CD14-positive monocyte (primary cell): ENCODE measurements at regions not wholly inside any gene's neighbourhood (a gene's known extent, or its start where the extent isn't known, plus 50 kb on each side); places are given as distances from the start of the nearest gene placed in this dataset.
A peak's percentile ranks its signal among the peaks of the same experiment; 100 is the strongest.

Source experiments
- DNase-seq, 3 donors: peaks; one replicate each; pipeline ENCODE4 v3.0.0-alpha.2; 2011 to 2022
- H2AFZ ChIP-seq: 2 replicates; pipeline ENCODE4 v1.6.0; 2012; ENCODE audit warnings: mild to moderate bottlenecking, low read depth, low read length, inconsistent platforms; ENCODE audit not compliant: insufficient read depth, poor library complexity, severe bottlenecking
- H3K27ac ChIP-seq, 2 donors: 1 replicate in 1 of 2; 2 replicates in 1 of 2; pipeline ENCODE4 v1.5.1; 2012 to 2013; ENCODE audit warnings: low read length in 2 of 2, control low read depth in 1 of 2, inconsistent platforms in 1 of 2, low read depth in 1 of 2, mild to moderate bottlenecking in 1 of 2
- H3K27me3 ChIP-seq, 2 donors: one replicate each; pipeline versions ENCODE4 v1.6.0 to v1.6.1; 2011 to 2013; ENCODE audit warnings: low read length in 2 of 2; ENCODE audit not compliant: control insufficient read depth in 2 of 2, insufficient read depth in 2 of 2
- H3K36me3 ChIP-seq, 2 donors: replicated peaks in 1 of 2; 1 replicate in 1 of 2; 2 replicates in 1 of 2; pipeline versions ENCODE4 v1.5.1 to v1.6.1; 2012 to 2013; ENCODE audit warnings: low read length in 2 of 2, control low read depth in 1 of 2, inconsistent platforms in 1 of 2, mild to moderate bottlenecking in 1 of 2; ENCODE audit not compliant: insufficient read depth in 2 of 2, control insufficient read depth in 1 of 2
- H3K4me1 ChIP-seq, 2 donors: 1 replicate in 1 of 2; 2 replicates in 1 of 2; pipeline versions ENCODE4 v1.5.1 to v1.6.1; 2012 to 2013; ENCODE audit warnings: low read length in 2 of 2, control low read depth in 1 of 2, inconsistent platforms in 1 of 2, mild to moderate bottlenecking in 1 of 2, moderate library complexity in 1 of 2; ENCODE audit not compliant: insufficient read depth in 2 of 2, control insufficient read depth in 1 of 2
- H3K4me2 ChIP-seq: replicated peaks from 2 replicates; pipeline ENCODE3; 2012; ENCODE audit warnings: low read length, moderate library complexity, mild to moderate bottlenecking; ENCODE audit not compliant: poor library complexity, severe bottlenecking; ENCODE audit errors: extremely low read depth
- H3K4me3 ChIP-seq, 3 experiments: fragments of 200-600 bp in 1 of 3; sonication (generic) in 1 of 3; replicated peaks in 1 of 3; 1 replicate in 2 of 3; 2 replicates in 1 of 3; pipeline ENCODE4 v1.5.1; 2011 to 2013; ENCODE audit warnings: low read length in 3 of 3, mild to moderate bottlenecking in 3 of 3, control low read depth in 2 of 3, low read depth in 2 of 3, inconsistent platforms in 1 of 3, moderate library complexity in 1 of 3
- H3K79me2 ChIP-seq: 2 replicates; pipeline ENCODE4 v1.6.0; 2012; ENCODE audit warnings: mild to moderate bottlenecking, control low read depth, inconsistent platforms, low read length, moderate library complexity; ENCODE audit not compliant: insufficient read depth
- H3K9ac ChIP-seq: 2 replicates; pipeline ENCODE4 v1.6.0; 2017; ENCODE audit warnings: low read length, mild to moderate bottlenecking; ENCODE audit not compliant: insufficient read depth, poor library complexity, severe bottlenecking
- H3K9me3 ChIP-seq, 2 donors: replicated peaks in 1 of 2; 1 replicate in 1 of 2; 2 replicates in 1 of 2; pipeline versions ENCODE4 v1.5.1 to v1.6.1; 2012 to 2013; ENCODE audit warnings: low read length in 2 of 2, control low read depth in 1 of 2; ENCODE audit not compliant: control insufficient read depth in 1 of 2, insufficient read depth in 1 of 2
- H4K20me1 ChIP-seq: 2 replicates; pipeline ENCODE4 v1.6.0; 2012; ENCODE audit warnings: mild to moderate bottlenecking, low read length, control low read depth, moderate library complexity; ENCODE audit not compliant: insufficient read depth
- H3K27ac Mint-ChIP-seq, 7 donors: one replicate each; pipeline ENCODE4 v1.8.0; 2020; ENCODE audit warnings: mild to moderate bottlenecking in 7 of 7, mixed read lengths in 7 of 7, moderate library complexity in 6 of 7, inconsistent platforms in 2 of 7
- H3K27me3 Mint-ChIP-seq, 3 donors: one replicate each; pipeline ENCODE4 v1.8.0; 2021 to 2022; ENCODE audit warnings: low read depth in 3 of 3, mild to moderate bottlenecking in 3 of 3, mixed read lengths in 3 of 3, moderate library complexity in 3 of 3, inconsistent platforms in 1 of 3
- H3K36me3 Mint-ChIP-seq, 2 donors: one replicate each; pipeline ENCODE4 v1.8.0; 2020; ENCODE audit warnings: mixed read lengths in 2 of 2, inconsistent platforms in 1 of 2, mild to moderate bottlenecking in 1 of 2
- H3K4me1 Mint-ChIP-seq: one replicate; pipeline ENCODE4 v1.8.0; 2020; ENCODE audit warnings: mild to moderate bottlenecking, mixed read lengths
- H3K4me3 Mint-ChIP-seq, 2 donors: one replicate each; pipeline ENCODE4 v1.8.0; 2020; ENCODE audit warnings: mild to moderate bottlenecking in 2 of 2, mixed read lengths in 2 of 2, moderate library complexity in 1 of 2
- H3K9me3 Mint-ChIP-seq, 7 donors: one replicate each; pipeline ENCODE4 v1.8.0; 2020 to 2022; ENCODE audit warnings: mixed read lengths in 7 of 7, mild to moderate bottlenecking in 6 of 7, moderate library complexity in 6 of 7, inconsistent platforms in 2 of 7
- WGBS: methylation state at CpG from one replicate; pipeline ENCODE4 v1.1.5; 2013; ENCODE audit warnings: missing lambda C conversion rate; ENCODE audit not compliant: insufficient coverage; 5-methylcytosine and 5-hydroxymethylcytosine counted together
- intact Hi-C, 2 donors: fragments of 100-400 bp; cut with micrococcal nuclease; formaldehyde crosslinking; loops; one replicate each; pipeline versions ENCODE4 v1.15.0 to v1.15.1; 2023
- TF ChIP-seq, protein P1 (sequence below): fragments of 200-600 bp; IDR thresholded peaks from one replicate; pipeline ENCODE4 v1.8.0; 2022; ENCODE audit warnings: antibody characterized with exemption, mild to moderate bottlenecking

DNA sequence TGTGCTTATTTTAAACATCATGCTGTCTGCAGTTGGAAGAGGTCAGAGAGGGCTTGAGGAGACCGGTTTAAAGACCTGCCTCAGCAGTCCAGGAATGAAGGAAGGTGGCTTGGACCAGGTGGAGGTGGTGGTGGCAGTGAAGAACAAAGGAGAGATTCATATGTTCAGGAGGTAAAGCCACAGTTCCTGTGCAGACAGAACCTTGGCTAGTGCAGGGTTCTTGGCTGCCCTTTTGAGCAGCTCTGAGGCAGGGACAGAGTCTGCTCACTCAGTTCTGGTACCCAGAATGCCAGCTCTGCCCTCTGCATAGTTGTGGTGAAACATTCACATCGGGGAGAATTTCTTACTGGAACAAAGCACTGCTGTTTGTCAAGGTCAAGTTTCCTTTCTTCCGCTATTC, 669.7 kb upstream of the HS6ST1 start:
- Mint-ChIP-seq H3K9me3 (no peaks in the 10 kb centered on the region), H3K27me3 (peaks cover 0 to 4% (median 0%) of the 10 kb centered on the region in 3 donors), H3K27ac (no peak overlapping the region), H3K4me3 (no peak overlapping the region), H3K4me1 (no peaks in the 10 kb centered on the region), H3K36me3 (no peaks in the 10 kb centered on the region)
- Histone ChIP-seq H2AFZ (no peak overlapping the region), H3K27ac (no peak overlapping the region), H4K20me1 (no peaks in the 10 kb centered on the region), H3K9ac (no peak overlapping the region), H3K27me3 (no peaks in the 10 kb centered on the region), H3K4me3 (no peak overlapping the region), H3K4me1 (no peaks in the 10 kb centered on the region), H3K9me3 (no peaks in the 10 kb centered on the region), H3K36me3 (no peaks in the 10 kb centered on the region), H3K79me2 (no peaks in the 10 kb centered on the region), H3K4me2 (no peak overlapping the region)
- no peak for DNase-seq
- 92% methylated on average over 1 of the region's 3 CpGs for WGBS
- intact Hi-C loops, result no loop called here
- TF ChIP-seq, protein P1, sequence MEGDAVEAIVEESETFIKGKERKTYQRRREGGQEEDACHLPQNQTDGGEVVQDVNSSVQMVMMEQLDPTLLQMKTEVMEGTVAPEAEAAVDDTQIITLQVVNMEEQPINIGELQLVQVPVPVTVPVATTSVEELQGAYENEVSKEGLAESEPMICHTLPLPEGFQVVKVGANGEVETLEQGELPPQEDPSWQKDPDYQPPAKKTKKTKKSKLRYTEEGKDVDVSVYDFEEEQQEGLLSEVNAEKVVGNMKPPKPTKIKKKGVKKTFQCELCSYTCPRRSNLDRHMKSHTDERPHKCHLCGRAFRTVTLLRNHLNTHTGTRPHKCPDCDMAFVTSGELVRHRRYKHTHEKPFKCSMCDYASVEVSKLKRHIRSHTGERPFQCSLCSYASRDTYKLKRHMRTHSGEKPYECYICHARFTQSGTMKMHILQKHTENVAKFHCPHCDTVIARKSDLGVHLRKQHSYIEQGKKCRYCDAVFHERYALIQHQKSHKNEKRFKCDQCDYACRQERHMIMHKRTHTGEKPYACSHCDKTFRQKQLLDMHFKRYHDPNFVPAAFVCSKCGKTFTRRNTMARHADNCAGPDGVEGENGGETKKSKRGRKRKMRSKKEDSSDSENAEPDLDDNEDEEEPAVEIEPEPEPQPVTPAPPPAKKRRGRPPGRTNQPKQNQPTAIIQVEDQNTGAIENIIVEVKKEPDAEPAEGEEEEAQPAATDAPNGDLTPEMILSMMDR, result no peak

DNA sequence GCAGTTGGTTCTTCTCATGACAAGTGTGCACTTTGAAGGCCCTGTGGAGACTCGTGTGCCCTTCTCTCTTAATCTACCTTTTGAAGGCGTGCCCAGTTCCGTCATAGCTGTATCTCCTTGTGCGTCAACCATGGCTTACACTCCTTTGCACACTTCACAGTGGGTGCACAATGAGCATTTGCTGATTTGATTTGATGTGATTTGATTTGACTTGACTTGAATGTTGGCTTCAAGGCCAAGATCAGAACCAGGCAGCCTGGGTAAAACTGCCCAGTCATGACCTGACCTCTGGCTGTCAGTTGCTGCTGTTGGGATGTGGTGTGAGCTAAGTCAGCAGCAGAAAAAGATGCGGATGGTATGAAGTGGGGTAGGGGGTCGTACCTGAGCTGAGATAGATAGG, 670.3 kb upstream of the HS6ST1 start:
- H3K9me3 ChIP-seq, result no peaks in the 10 kb centered on the region
- peaks cover 0 to 4% (median 0%) of the 10 kb centered on the region in 3 donors for H3K27me3 Mint-ChIP-seq
- H3K4me1 Mint-ChIP-seq, result no peaks in the 10 kb centered on the region
- no peak overlapping the region for H3K4me2 ChIP-seq
- no peaks in the 10 kb centered on the region for H3K36me3 ChIP-seq
- H3K36me3 Mint-ChIP-seq, result no peaks in the 10 kb centered on the region
- H3K4me1 ChIP-seq, result no peaks in the 10 kb centered on the region
- no peak overlapping the region for H2AFZ ChIP-seq
- no peaks in the 10 kb centered on the region for H3K27me3 ChIP-seq
- peak overlapping the region in 1 of 7 donors; percentile 3 for H3K27ac Mint-ChIP-seq
- DNase-seq, result no peak
- no peak overlapping the region for H3K4me3 ChIP-seq
- TF ChIP-seq, protein P1, result no peak
- intact Hi-C loops, result no loop called here
- no peak overlapping the region for H3K9ac ChIP-seq
- WGBS, result 100% methylated on average over 2 of the region's 6 CpGs
- H3K9me3 Mint-ChIP-seq, result no peaks in the 10 kb centered on the region
- no peaks in the 10 kb centered on the region for H3K79me2 ChIP-seq
- H4K20me1 ChIP-seq, result no peaks in the 10 kb centered on the region
- H3K4me3 Mint-ChIP-seq, result no peak overlapping the region
- H3K27ac ChIP-seq, result no peak overlapping the region
